ENCODE measurements at regions not wholly inside any gene's neighbourhood (a gene's known extent, or its start where the extent isn't known, plus 50 kb on each side); places are given as distances from the start of the nearest gene placed in this dataset.

DNA sequence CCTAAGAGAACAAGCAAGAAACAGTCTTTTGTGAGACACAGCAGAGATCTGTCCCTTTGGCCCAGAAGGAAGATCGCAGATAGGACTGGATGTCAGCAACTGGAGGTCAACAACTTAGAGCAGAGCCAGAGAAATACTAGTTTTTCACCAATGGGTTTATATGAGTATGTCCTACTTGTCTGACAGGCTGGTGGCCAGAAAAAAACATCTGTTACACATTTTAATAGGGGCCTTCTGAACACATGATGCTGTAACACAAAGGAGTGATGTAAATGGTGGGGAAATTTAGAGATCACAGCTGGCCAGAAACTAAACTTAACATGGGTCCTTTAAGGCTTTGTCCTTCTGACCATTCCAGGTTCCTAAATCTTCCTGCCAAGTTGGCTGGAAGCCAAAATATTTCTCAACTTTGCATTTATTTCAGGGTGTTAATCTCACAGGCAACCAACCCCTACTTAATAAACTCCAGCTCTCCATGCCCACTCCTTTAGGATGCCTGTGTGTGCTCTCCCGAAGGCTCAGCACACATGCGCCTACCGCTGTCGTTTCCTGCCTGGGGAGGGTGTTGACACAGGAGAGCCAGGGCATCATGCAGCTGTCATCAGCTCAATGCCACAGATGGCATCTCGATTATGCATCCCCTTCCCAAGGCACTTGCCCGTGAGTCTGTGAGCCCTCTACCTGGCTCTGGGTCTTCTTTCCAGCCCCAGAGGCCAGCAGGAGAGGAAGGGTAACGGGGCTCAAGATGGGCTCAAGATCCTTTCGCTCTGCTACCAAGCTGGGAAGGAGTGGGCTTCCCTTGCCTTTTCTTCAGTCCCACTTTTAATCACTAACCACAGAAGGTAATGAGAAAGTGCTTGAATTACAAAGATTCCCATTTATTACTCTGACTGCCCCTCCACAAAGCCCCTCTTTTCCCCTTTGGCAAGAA lies 252.5 kb downstream of the ETAA1 start:
- no peak overlapping the region for H3K9ac ChIP-seq (ENCODE audit: low read length)
- no peaks in the 10 kb centered on the region for H3K27me3 ChIP-seq (ENCODE audit: control insufficient read depth, insufficient read depth, low read length)
- H3K4me1 ChIP-seq (ENCODE audit: control insufficient read depth, low read depth, low read length): peaks cover 11% of the 10 kb centered on the region
- no peak overlapping the region for H3K27ac ChIP-seq (ENCODE audit: low read length)
- H3K36me3 ChIP-seq (ENCODE audit: control insufficient read depth, low read depth, low read length): no peaks in the 10 kb centered on the region
- H3K4me3 ChIP-seq (ENCODE audit: low read length): no peak overlapping the region
- H3K9me3 ChIP-seq (ENCODE audit: control insufficient read depth, low read depth, low read length): no peaks in the 10 kb centered on the region

DNA sequence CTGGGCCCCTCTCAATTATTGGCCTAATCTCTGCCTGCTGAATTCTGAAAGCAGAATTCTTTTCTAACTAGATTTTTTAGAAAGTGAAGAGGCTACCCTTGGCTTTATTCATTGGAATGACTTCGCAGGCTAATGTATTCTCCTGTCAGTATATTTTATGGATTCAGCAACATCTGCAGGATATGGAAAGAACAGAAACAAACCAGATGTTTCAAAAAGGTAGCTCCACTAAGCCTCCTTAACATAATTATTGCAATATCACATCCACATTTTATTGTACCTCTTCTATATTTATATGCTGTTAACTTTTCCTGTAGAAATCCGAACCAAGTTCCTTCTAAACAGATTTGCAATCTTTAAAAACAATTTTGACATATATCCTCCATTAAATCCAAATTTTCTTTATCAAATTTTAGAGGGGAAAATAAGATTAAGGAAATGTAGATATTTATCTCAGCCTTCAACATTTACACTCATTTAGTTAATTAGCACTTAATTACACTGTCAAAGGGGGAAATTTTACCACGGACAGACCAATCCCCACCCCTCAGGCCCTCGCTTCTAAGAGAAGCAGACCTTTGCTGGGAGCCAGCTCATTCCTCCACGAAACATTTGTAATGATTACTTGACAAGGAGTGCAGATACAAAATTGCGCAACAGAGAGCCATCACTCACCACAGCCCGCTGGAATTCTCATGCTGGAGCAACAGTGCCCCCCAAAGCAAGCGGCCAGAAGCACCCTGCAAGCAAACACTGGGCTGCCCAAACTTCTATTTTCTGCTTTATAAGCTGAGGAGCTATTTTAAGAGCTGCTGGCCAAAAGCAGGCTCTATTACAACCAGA lies 253.4 kb downstream of the ETAA1 start:
- Histone ChIP-seq H3K36me3 (ENCODE audit: control insufficient read depth, low read depth, low read length) (no peaks in the 10 kb centered on the region), H3K27ac (ENCODE audit: low read length) (no peak overlapping the region), H3K4me1 (ENCODE audit: control insufficient read depth, low read depth, low read length) (peaks cover 11% of the 10 kb centered on the region), H3K4me3 (ENCODE audit: low read length) (no peak overlapping the region), H3K9me3 (ENCODE audit: control insufficient read depth, low read depth, low read length) (no peaks in the 10 kb centered on the region), H3K27me3 (ENCODE audit: control insufficient read depth, insufficient read depth, low read length) (no peaks in the 10 kb centered on the region), H3K9ac (ENCODE audit: low read length) (no peak overlapping the region)

DNA sequence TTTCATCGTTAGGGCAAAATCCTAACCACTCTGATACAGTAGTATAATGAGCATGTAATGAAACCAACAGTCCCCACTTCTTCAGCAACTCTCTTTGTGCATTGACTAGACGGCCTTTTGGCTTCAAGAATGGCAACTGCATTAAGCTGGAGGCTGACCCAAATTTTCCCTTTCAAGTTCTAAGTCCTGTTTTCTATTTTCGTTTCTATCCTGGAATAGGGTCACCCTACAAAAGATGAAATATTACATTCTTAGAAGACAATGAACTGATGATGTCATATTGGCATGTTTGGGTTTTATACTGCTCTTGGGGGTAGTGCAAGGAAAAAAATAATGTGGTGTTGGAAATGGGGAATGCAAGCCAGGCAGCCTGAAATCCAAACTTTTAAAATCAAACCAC lies 254.4 kb downstream of the ETAA1 start:
- no peak overlapping the region for H3K9ac ChIP-seq (ENCODE audit: low read length)
- no peak overlapping the region for H3K4me3 ChIP-seq (ENCODE audit: low read length)
- H3K36me3 ChIP-seq (ENCODE audit: control insufficient read depth, low read depth, low read length): no peaks in the 10 kb centered on the region
- H3K9me3 ChIP-seq (ENCODE audit: control insufficient read depth, low read depth, low read length): no peaks in the 10 kb centered on the region
- peaks cover 11% of the 10 kb centered on the region for H3K4me1 ChIP-seq (ENCODE audit: control insufficient read depth, low read depth, low read length)
- H3K27me3 ChIP-seq (ENCODE audit: control insufficient read depth, insufficient read depth, low read length): no peaks in the 10 kb centered on the region
- H3K27ac ChIP-seq (ENCODE audit: low read length): no peak overlapping the region

DNA sequence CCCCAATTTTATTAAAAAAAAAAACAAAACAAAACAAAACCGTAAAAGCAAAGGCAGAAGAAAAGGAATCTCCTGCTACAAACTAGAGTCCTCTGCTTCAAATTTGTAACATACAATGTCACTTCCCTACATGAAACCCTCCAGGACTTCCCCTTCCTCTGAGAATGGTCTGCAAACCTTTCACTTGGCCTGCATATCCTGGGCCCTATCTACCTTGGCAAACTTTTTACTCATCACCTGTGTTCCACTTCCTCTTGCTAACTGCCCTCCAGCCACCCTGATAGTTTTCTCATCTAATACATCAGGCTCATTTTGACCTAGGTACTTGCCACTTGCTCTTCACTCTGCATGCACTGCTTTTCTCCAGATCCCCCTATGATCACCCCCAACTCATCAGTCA lies 255.5 kb downstream of the ETAA1 start:
- Histone ChIP-seq H3K27me3 (ENCODE audit: control insufficient read depth, insufficient read depth, low read length) (no peaks in the 10 kb centered on the region), H3K4me1 (ENCODE audit: control insufficient read depth, low read depth, low read length) (peaks cover 11% of the 10 kb centered on the region), H3K27ac (ENCODE audit: low read length) (no peak overlapping the region), H3K4me3 (ENCODE audit: low read length) (no peak overlapping the region), H3K36me3 (ENCODE audit: control insufficient read depth, low read depth, low read length) (no peaks in the 10 kb centered on the region), H3K9me3 (ENCODE audit: control insufficient read depth, low read depth, low read length) (no peaks in the 10 kb centered on the region), H3K9ac (ENCODE audit: low read length) (no peak overlapping the region)

DNA sequence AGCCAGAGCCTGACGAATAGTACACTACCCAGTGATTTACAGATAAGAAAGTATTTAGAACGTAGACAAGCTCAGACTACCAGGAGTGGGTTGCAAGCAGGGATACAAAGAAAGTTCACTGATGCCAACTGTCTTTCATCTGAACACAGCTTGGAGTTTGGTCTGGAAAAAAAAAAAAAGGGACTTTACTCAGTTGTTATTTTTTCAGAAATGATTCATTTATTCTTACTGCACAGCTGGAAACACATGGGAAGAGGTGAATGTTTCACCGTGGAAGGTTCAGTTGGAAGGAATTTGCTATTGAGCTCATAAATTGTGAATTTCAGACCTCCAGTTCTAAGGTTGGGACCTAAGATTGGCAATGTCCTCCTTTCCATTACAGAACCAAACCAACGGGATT lies 259.7 kb downstream of the ETAA1 start:
- H3K4me1 ChIP-seq (ENCODE audit: control insufficient read depth, low read depth, low read length): no peaks in the 10 kb centered on the region
- no peaks in the 10 kb centered on the region for H3K36me3 ChIP-seq (ENCODE audit: control insufficient read depth, low read depth, low read length)
- H3K9me3 ChIP-seq (ENCODE audit: control insufficient read depth, low read depth, low read length): peaks cover 7% of the 10 kb centered on the region
- no peak overlapping the region for H3K9ac ChIP-seq (ENCODE audit: low read length)
- H3K27ac ChIP-seq (ENCODE audit: low read length): no peak overlapping the region
- H3K4me3 ChIP-seq (ENCODE audit: low read length): no peak overlapping the region
- no peaks in the 10 kb centered on the region for H3K27me3 ChIP-seq (ENCODE audit: control insufficient read depth, insufficient read depth, low read length)

DNA sequence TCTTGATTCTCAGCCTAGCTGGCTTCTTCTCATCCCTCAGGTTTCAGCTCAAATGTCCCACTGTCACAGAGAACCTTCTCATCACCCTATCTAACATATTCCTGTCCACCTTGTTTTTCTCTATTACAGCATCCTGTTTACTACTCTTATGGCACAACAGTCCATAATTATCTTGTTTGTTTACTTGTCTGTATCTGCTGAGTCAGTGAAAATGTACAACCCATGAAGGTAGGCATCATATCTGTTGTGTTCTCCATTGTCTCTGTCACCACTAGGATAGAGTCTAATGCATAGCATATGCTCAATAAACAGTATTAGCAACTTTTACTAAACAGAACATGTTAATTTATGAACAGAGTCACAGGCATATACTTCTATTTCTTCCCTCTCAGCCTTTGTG lies 261.7 kb downstream of the ETAA1 start:
- H3K36me3 ChIP-seq (ENCODE audit: control insufficient read depth, low read depth, low read length): no peaks in the 10 kb centered on the region
- no peak overlapping the region for H3K4me3 ChIP-seq (ENCODE audit: low read length)
- no peak overlapping the region for H3K27ac ChIP-seq (ENCODE audit: low read length)
- no peaks in the 10 kb centered on the region for H3K27me3 ChIP-seq (ENCODE audit: control insufficient read depth, insufficient read depth, low read length)
- no peak overlapping the region for H3K9ac ChIP-seq (ENCODE audit: low read length)
- no peaks in the 10 kb centered on the region for H3K4me1 ChIP-seq (ENCODE audit: control insufficient read depth, low read depth, low read length)
- H3K9me3 ChIP-seq (ENCODE audit: control insufficient read depth, low read depth, low read length): peaks cover 7% of the 10 kb centered on the region

DNA sequence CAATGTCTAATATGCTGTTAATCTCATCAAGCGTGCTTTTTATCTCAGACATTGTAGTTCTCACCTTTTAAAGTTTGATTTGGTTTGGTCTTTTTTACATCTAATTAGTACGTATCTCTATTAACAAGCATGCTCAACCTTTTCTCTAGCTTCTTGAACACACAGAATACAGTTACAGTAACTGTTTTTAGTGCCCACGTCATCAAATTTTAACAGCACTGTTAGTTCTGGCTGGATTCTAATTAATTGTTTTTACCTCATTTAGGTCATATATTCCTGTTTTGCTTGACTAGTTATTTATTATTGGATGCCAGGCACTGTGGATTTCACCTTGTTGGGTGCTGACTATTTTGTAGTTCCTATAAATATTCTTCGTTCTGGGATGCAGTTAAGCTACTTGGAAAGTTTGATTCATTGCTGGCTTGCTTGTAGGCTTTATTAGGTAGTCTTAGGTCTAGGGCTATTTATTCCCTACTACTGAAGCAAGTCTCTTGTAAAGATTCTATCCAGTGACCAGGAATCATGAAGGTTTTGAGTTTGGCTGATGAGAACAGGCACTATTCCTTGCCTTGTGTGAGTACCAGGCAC lies 263.0 kb downstream of the ETAA1 start:
- H3K4me3 ChIP-seq (ENCODE audit: low read length): no peak overlapping the region
- H3K4me1 ChIP-seq (ENCODE audit: control insufficient read depth, low read depth, low read length): no peaks in the 10 kb centered on the region
- H3K27me3 ChIP-seq (ENCODE audit: control insufficient read depth, insufficient read depth, low read length): no peaks in the 10 kb centered on the region
- peaks cover 7% of the 10 kb centered on the region for H3K9me3 ChIP-seq (ENCODE audit: control insufficient read depth, low read depth, low read length)
- no peaks in the 10 kb centered on the region for H3K36me3 ChIP-seq (ENCODE audit: control insufficient read depth, low read depth, low read length)
- no peak overlapping the region for H3K27ac ChIP-seq (ENCODE audit: low read length)
- H3K9ac ChIP-seq (ENCODE audit: low read length): no peak overlapping the region

DNA sequence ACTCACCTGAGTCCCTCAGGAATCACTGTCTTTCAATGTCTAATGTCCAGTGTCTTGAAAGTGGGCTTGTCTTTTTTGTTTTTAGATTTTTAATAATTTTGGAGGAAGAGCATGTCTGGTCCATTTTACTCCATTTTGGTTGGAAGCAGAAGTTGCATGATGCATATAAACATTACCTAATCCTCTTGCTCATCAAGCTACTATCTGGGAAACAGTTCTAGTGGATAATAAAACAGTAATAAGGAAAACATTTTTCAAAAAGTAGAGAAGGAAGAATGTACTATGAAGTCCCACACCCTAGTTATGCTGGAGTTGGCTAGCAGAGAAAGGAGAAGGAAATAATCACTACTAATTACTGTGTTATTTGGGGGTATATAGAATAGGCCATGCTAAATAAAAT lies 263.7 kb downstream of the ETAA1 start:
- Histone ChIP-seq H3K9ac (ENCODE audit: low read length) (no peak overlapping the region), H3K27ac (ENCODE audit: low read length) (no peak overlapping the region), H3K27me3 (ENCODE audit: control insufficient read depth, insufficient read depth, low read length) (no peaks in the 10 kb centered on the region), H3K9me3 (ENCODE audit: control insufficient read depth, low read depth, low read length) (peaks cover 7% of the 10 kb centered on the region), H3K36me3 (ENCODE audit: control insufficient read depth, low read depth, low read length) (no peaks in the 10 kb centered on the region), H3K4me1 (ENCODE audit: control insufficient read depth, low read depth, low read length) (no peaks in the 10 kb centered on the region), H3K4me3 (ENCODE audit: low read length) (no peak overlapping the region)

DNA sequence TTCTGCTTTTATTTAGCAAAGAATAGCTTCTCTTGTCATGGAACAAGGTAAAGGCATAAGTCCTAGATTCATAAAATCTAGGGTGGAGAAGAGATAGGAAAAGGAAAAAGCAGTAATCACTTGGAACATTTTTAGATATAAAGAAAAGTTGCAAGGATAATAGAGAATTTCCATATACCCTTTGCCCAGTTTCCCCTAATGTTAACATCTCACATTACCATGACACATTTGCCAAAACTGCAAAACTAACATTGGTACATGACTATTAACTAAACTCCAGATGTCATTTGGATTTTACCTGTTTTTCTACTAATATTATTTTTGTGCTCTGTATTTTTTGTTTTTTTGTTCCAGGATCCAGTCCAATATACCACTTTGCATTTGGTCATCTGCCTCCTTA lies 265.1 kb downstream of the ETAA1 start:
- H3K27me3 ChIP-seq (ENCODE audit: control insufficient read depth, insufficient read depth, low read length): no peaks in the 10 kb centered on the region
- H3K9ac ChIP-seq (ENCODE audit: low read length): no peak overlapping the region
- H3K4me3 ChIP-seq (ENCODE audit: low read length): no peak overlapping the region
- H3K36me3 ChIP-seq (ENCODE audit: control insufficient read depth, low read depth, low read length): no peaks in the 10 kb centered on the region
- H3K4me1 ChIP-seq (ENCODE audit: control insufficient read depth, low read depth, low read length): no peaks in the 10 kb centered on the region
- H3K9me3 ChIP-seq (ENCODE audit: control insufficient read depth, low read depth, low read length): peaks cover 7% of the 10 kb centered on the region
- no peak overlapping the region for H3K27ac ChIP-seq (ENCODE audit: low read length)

DNA sequence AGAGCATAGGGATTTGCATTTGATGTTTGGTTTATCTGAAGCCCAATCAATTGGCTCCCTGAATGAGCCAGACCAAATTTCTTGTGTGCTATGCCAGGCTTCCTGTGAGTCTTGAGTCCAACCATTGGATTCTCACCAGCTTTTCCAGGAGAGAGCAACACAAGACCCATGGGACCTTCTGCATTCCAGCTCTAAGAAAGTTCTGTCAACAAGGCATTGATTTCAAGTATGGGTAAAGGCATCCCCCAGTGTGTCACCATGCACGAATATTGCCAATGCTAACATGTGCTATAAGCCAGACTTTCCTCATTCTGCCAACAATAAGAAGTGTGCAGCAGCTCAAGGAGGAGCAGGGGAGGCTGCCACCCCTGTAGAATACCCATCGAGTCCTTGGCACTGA lies 266.6 kb downstream of the ETAA1 start:
- Histone ChIP-seq H3K9me3 (ENCODE audit: control insufficient read depth, low read depth, low read length) (peaks cover 7% of the 10 kb centered on the region), H3K4me3 (ENCODE audit: low read length) (no peak overlapping the region), H3K36me3 (ENCODE audit: control insufficient read depth, low read depth, low read length) (no peaks in the 10 kb centered on the region), H3K9ac (ENCODE audit: low read length) (no peak overlapping the region), H3K27ac (ENCODE audit: low read length) (no peak overlapping the region), H3K27me3 (ENCODE audit: control insufficient read depth, insufficient read depth, low read length) (no peaks in the 10 kb centered on the region), H3K4me1 (ENCODE audit: control insufficient read depth, low read depth, low read length) (no peaks in the 10 kb centered on the region)

DNA sequence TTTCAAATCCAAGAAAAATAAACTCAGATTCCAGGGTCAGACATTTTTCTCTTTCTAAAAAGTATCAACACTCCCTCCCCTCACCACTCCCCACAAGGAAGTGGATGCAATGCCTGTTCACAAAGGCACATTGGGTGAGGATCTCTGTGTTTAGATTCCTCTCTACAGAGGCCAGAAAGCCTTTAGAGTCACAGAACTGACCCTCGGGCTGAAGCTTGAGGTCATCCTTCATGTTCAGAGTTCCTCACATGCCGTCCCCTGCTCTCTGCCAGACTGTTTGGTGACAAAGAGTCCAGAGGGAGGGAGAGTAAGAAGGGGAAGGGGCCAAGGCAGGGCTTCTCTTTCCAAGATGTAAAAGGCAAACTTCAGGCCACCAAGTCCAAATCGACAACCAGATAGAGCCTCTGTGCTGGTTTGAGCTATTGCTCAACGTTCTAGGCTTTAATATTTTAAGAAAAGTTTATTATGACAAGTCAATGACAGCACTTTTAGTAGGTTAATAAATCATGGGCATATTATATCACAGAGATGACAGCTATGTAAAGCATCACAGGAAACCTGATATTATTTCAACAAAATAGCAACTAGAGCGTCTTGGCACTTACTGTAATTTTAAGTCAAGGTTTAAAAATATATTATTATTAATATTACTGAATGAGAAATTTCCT lies 269.4 kb downstream of the ETAA1 start:
- Histone ChIP-seq H3K36me3 (ENCODE audit: control insufficient read depth, low read depth, low read length) (no peaks in the 10 kb centered on the region), H3K27me3 (ENCODE audit: control insufficient read depth, insufficient read depth, low read length) (no peaks in the 10 kb centered on the region), H3K9ac (ENCODE audit: low read length) (no peak overlapping the region), H3K27ac (ENCODE audit: low read length) (no peak overlapping the region), H3K4me1 (ENCODE audit: control insufficient read depth, low read depth, low read length) (no peaks in the 10 kb centered on the region), H3K4me3 (ENCODE audit: low read length) (no peak overlapping the region), H3K9me3 (ENCODE audit: control insufficient read depth, low read depth, low read length) (no peaks in the 10 kb centered on the region)

Measured in iPS-18a (cell line).